ENCODE measurements at regions not wholly inside any gene's neighbourhood (a gene's known extent, or its start where the extent isn't known, plus 50 kb on each side); places are given as distances from the start of the nearest gene placed in this dataset.

GRCh38 chr14:48537600-48537999 is 862.2 kb upstream of the MDGA2 start:
- no peak for DNase-seq

GRCh38 chr14:48536318-48536717 is 860.9 kb upstream of the MDGA2 start:
- no peak for DNase-seq

GRCh38 chr14:48527832-48528231 is 852.4 kb upstream of the MDGA2 start:
- DNase-seq = no peak

GRCh38 chr14:48526307-48526706 is 850.9 kb upstream of the MDGA2 start:
- no peak for DNase-seq

GRCh38 chr14:48504921-48505320 is 829.5 kb upstream of the MDGA2 start:
- DNase-seq = no peak

GRCh38 chr14:48490756-48491155 is 815.4 kb upstream of the MDGA2 start:
- no peak for DNase-seq

- no peak for DNase-seq
Measured at GRCh38 chr14:48473944-48474343, 798.5 kb upstream of the MDGA2 start.

- DNase-seq = no peak
Measured at GRCh38 chr14:48456051-48456450, 780.6 kb upstream of the MDGA2 start.

- no peak for DNase-seq
Measured at GRCh38 chr14:48454887-48455286, 779.5 kb upstream of the MDGA2 start.

- DNase-seq = no peak
Measured at GRCh38 chr14:48452437-48452995, 777.1 kb upstream of the MDGA2 start.

GRCh38 chr14:48435221-48435620 is 759.8 kb upstream of the MDGA2 start:
- no peak for DNase-seq

GRCh38 chr14:48430805-48431204 is 755.4 kb upstream of the MDGA2 start:
- DNase-seq = no peak

GRCh38 chr14:48429512-48429911 is 754.1 kb upstream of the MDGA2 start:
- DNase-seq = no peak

GRCh38 chr14:48417715-48418500 is 742.5 kb upstream of the MDGA2 start:
- DNase-seq = no peak

- DNase-seq = no peak
Measured at GRCh38 chr14:48401321-48401720, 725.9 kb upstream of the MDGA2 start.

- DNase-seq = peak; percentile 39
Measured at GRCh38 chr14:48398675-48399282, 723.4 kb upstream of the MDGA2 start.

- no peak for DNase-seq
Measured at GRCh38 chr14:48391661-48392060, 716.3 kb upstream of the MDGA2 start.

- DNase-seq = no peak
Measured at GRCh38 chr14:48390346-48390745, 714.9 kb upstream of the MDGA2 start.

- no peak for DNase-seq
Measured at GRCh38 chr14:48384821-48385220, 709.4 kb upstream of the MDGA2 start.

GRCh38 chr14:48382961-48383360 is 707.6 kb upstream of the MDGA2 start:
- no peak for DNase-seq

GRCh38 chr14:48378541-48378940 is 703.1 kb upstream of the MDGA2 start:
- DNase-seq = no peak

GRCh38 chr14:48373981-48374380 is 698.6 kb upstream of the MDGA2 start:
- no peak for DNase-seq

- no peak for DNase-seq
Measured at GRCh38 chr14:48350971-48351370, 675.6 kb upstream of the MDGA2 start.

- DNase-seq = no peak
Measured at GRCh38 chr14:48349689-48350088, 674.3 kb upstream of the MDGA2 start.

Data from NCI-H2171 (cell line).